Panc1 (cell line): ENCODE measurements at regions not wholly inside any gene's neighbourhood (a gene's known extent, or its start where the extent isn't known, plus 50 kb on each side); places are given as distances from the start of the nearest gene placed in this dataset.

Experiments used
- CTCF ChIP-seq: fragments of 450-650 bp; IDR thresholded peaks from 2 replicates; pipeline ENCODE4 v1.5.1; 2017; ENCODE audit warnings: mild to moderate bottlenecking
- POLR2AphosphoS5 ChIP-seq: IDR thresholded peaks from 2 replicates; pipeline ENCODE4 v1.6.1; 2012; ENCODE audit warnings: mild to moderate bottlenecking, low read depth, low read length, moderate library complexity
- SIN3A ChIP-seq: IDR thresholded peaks from 2 replicates; pipeline ENCODE4 v1.6.1; 2012; ENCODE audit warnings: low read depth, mild to moderate bottlenecking, low read length, moderate library complexity, borderline replicate concordance; ENCODE audit not compliant: insufficient read depth

GRCh38 chr1:112322018-112322417 is 74.0 kb upstream of the CTTNBP2NL start:
- TF ChIP-seq SIN3A (no peak), CTCF (no peak), POLR2AphosphoS5 (no peak)
